RCC 7860 (cell line): ENCODE measurements at regions not wholly inside any gene's neighbourhood (a gene's known extent, or its start where the extent isn't known, plus 50 kb on each side); places are given as distances from the start of the nearest gene placed in this dataset.
"Not testable (repeated sequence)": the region's sequence is repeated elsewhere in the genome, so short reads cannot be mapped to it uniquely, and the experiment has no call there.

Experiments used
- DNase-seq: peaks from one replicate; pipeline ENCODE4 v3.0.0-alpha.2; 2015; ENCODE audit warnings: low spot score
- FAIRE-seq: peaks from 2 replicates; lab custom pipeline; 2012; peaks lifted over from hg19 to GRCh38; lab: Jason Lieb, UNC

DNA sequence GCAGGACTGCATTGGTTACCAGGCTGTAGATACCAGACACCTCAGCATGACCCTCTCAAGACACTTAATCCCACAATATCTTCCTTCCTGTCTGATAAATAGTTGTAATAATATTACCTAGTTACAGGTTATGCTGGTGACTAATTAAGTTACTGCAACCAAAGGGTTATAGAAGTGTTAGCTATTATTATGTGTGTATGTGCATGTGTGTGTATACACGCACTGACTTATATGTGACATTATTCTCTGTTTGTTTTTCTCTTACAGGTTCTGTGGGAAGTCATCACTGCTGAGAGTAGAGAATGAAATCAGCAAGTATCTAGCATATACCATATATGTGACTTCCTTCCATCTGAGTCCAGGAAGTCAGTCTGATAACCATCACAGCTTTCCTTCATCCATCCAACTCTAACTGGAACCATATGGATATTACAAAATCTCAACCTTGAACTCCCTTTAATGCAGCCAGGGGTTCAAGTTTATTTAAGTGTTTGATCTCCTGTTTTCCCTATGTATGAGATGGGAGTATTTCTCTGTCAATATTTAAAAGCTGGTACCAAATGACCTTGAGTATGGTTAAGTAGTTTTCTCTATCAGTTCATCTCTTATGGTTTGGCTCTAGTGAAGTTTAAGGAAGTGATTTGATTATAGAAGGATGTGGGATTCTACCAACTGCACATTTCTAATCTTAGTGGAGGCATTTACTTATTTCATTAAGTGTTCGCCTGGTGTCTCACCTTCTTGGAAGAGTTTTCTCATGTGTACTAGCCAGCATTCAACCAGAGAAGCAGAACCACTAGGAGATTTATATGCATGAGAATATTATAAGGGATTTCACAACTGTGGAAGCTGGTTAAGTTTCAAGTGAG, 313.2 kb downstream of the HIVEP2 start:
- no peak for DNase-seq
- FAIRE-seq = no peak

DNA sequence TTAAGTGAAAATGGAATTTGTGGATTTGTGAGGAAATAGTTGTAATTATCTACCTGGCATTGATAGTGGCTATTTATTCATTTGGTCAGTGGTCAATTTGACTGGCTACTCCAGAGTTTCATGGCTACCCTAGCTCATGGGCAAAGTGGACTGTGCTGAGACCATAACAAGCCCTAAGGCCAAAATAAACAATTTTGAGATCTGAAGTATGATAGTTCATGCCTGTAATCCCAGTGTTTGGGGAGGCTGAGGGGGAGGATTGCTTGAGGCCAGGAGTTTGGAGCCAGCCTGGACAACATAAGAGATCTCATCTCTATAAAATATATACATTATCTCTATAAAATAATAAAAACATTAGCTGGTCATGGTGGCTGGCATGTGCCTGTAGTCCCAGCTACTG, 311.7 kb downstream of the HIVEP2 start:
- no peak for FAIRE-seq

DNA sequence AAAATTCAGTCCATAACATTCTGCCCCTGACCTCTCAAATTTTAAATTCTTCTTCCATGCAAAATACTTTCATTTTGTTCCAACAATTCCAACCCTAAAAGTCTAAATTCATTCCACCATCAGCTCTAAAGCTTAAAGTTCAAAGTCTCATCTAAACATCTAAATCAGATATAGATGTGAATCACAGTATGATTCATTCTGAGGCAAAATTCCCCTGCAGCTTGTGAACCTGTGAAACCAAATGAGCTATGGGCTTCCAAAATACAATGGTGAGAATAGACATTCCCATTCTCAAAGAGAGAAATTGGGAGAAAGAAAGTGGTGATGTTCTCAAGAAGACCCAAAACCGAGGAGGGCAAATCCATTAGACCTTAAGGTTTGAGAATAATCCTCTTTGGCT, 309.8 kb downstream of the HIVEP2 start:
- no peak for FAIRE-seq
- no peak for DNase-seq

More for the DNA sequence above, 311.7 kb downstream of the HIVEP2 start:
- no peak for DNase-seq

DNA sequence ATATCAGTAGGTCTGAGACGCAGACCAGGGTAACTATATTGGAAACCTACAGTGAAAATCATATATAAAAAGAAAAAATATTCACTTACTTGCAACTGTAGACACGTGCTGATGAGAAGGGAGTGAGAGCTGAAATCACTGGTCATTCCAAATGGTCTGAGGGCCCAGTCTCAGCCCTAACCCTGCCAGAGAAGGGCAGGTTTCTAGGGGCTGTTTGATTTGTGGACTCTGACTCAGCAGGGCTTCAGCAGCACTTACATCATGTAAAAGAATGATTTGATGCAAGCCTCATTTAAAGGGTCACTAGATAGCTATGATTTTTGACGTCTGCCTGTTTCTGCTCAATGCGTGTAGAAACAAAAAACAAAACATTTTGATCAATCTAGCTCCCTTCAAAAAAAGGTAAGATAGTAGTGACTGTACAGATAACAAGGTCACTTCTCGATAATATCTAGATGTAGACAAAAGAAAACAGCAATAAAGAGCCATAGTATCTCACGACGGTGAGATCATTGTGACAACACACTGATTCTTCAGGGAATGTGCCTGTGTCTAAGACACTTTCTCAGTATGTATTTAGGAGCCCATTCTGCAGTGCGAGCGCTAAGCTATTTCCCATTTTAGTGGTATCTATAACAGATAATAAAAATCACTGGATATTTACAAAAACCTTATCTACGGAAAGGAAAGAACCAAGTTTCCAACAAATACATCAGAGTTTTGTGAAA, 307.2 kb downstream of the HIVEP2 start:
- no peak for DNase-seq
- FAIRE-seq = no peak

DNA sequence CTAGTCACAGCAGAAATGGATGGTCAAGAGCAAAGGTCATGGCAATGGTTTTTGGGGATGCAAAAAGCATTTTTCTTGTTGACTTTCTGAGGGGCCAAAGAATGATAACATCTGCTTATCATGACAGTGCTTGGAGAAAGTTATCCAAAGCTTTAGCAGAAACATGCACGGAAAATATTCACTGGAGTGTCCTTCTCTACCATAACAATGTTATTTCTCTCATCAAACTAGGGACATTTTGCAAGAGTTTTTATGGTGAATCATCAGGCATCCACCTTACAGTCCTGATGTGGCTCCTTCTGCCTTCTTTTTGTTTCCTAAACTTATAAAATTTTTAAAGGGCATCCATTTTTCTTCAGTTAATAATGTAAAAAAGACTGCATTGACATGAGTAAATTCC, 302.3 kb downstream of the HIVEP2 start:
- DNase-seq (no peak), FAIRE-seq (no peak)

DNA sequence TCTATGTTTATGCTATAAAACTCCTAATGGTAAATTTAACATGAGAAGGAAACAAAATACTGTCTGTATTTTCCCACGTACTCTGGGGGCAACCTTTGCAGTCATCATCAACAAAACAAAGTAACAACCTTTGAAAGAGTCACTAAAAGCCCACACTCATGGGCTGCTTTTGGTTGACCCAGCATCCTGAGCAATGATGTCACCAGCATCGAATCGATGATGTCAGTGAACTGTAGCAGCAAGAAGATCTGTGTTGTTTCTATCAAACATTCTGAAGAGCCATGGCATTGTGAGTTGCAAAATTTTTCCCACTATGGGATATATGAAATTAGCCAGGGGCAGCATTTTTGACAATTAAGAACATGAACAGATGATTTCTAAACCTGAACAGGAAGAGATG, 300.1 kb downstream of the HIVEP2 start:
- FAIRE-seq (no peak), DNase-seq (no peak)

DNA sequence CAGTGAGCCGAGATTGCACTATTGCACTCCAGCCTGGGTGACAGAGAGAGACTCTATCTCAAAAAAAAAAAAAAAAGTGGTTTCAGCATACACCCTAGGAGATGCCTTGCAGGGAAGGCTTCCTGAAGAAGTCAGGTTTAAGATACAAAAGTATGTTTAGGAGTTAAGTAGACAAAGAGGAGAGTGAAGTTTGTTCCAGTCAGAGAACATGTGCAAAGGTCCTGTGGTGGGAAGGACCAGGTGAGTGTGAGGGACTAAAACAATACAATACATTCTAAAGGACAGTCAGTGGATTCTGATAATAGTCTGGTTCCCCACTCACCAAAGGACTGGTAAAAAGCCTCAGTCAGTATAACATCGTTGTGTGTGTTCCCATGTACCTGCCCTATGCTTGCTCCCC, 299.3 kb downstream of the HIVEP2 start:
- FAIRE-seq = no peak
- DNase-seq = no peak

DNA sequence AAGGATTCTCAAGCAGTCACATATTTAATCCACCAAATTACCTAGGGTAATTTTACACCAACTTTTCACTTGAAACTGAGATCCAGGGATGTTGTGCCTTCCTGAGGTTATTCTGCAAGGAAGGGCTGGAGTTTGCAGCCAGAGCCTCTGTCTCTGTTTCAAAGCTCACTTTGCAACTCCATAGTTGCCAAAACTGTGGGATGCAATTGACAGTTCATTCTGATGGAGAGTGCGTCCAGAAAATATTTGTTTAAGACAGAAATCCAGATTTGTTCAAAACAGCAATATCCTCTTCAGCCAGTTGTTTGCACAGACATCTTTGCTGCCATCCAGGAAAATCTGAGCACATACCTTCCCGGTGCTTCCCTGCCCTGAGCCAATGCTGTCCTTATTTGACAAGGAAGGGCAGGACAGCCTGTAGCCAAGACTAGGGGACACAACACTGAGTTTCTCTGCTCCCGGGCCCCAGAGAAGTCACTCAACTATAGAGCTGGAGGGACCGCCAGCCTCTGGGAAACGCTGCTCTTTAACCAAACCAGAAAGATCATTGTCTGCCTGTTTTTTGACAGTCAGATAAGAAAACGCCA, 297.4 kb downstream of the HIVEP2 start:
- FAIRE-seq (no peak), DNase-seq (no peak)

DNA sequence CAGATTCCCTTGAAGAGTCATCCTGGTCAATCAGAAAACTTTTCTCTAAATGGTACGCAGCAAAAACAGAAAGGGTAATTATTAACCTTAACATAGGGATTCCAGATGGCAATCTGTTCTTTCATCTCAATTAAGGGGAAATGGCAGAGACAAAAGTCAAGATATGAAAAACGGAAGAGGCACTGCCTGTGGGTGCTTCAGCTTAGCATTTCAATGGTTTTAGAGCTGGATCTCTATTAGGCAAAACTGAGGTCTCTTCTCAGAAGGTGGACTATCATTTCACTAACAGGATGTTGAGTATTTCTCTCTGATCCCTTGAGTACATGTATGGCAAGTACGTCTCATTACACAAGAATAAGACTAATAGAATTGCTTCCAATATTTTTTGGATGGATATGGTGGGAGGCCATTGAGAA, 296.9 kb downstream of the HIVEP2 start:
- FAIRE-seq (no peak), DNase-seq (no peak)

DNA sequence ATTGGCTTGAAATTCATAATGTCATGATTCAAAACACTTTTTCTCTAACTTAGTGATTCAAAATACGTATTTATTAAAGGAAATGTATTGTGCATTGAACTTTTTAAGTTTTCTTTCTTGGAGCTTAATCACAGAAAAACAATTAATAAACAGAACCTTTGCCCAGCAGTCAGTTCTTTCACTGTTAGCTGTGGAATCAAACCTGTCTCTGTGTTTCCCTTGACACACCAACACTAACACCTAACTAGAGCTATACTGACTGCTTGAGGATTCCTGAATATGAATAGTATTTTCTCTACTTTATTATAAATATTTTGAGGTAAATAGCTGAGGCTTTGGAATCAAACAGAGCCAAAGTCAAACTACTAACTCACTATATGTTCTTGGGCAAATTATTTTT, 296.4 kb downstream of the HIVEP2 start:
- no peak for DNase-seq
- FAIRE-seq = no peak

DNA sequence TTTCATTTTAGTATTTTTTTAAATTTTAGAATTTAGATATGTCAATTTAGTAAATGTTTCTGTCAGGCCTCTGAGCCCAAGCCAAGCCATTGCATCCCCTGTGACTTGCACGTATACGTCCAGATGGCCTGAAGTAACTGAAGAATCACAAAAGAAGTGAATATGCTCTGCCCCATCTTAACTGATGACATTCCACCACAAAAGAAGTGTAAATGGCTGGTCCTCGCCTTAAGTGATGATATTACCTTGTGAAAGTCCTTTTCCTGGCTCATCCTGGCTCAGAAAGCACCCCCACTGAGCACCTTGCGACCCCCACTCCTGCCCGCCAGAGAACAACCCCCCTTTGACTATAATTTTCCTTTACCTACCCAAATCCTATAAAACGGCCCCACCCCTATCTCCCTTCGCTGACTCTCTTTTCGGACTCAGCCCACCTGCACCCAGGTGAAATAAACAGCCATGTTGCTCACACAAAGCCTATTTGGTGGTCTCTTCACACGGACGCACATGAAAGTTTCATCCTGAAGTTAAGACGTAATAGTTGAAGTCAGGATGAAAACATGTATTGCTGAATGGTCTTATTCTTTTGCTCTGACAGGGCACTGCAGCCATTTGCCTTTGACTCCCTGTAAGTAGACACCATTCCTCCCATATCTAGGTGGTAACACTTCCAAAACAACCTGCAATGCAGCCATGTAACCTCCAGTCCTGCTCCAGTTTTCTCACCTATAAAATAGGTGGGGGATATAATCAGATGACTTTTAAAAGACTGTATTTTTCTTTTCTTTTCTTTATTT, 295.3 kb downstream of the HIVEP2 start:
- FAIRE-seq, DNase-seq: not testable (repeated sequence)

DNA sequence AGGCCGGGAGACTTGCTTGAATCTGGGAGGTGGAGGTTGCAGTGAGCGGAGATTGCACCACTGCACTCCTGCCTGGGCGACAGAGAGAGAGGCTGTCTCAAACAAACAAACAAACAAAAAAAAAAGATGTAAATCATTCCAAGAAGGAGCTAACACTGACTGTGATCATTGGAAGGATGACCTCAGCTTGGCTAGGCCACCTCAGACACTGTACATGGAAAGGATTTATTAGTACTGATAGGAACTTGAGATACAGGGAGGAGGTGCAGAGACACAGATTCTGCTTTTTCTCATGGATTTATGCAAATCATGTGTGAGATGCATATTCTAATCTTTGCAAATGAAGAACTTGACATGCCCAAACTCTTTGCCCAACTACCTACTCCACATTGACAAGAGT, 293.6 kb downstream of the HIVEP2 start:
- FAIRE-seq = no peak
- DNase-seq = no peak

DNA sequence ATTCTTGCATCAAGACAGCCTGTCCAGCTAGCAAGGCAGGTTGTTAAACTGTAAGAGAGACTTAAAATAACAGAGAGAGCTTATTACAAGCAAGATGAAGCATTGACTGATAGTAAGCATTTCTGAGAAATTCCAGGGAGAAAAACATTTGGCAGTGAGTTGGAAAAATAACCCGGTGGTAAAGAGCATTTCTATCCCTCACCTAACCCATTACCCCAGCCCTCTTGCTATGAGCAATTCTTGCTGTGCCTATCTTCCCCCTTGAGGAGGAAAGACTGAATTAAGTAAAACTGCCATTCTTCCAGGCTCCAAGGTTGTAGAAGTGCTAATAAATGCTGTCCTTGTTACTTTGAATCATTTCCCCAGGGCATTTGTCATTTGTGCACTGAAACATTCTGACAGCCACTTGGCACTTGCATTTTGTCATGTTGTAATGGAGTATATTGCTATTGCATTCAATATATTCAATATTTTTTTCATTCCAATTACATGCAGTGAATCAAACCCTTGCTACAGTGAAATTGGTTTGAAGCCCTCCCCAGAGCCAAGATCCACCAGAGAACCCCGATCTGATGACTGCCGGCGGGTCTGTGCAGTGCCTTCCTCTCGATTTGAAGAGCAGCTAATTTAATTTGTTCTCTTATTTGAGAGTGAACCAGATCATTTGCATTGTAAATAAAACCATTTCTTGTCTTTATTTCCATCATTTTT, 291.1 kb downstream of the HIVEP2 start:
- FAIRE-seq (no peak), DNase-seq (no peak)

DNA sequence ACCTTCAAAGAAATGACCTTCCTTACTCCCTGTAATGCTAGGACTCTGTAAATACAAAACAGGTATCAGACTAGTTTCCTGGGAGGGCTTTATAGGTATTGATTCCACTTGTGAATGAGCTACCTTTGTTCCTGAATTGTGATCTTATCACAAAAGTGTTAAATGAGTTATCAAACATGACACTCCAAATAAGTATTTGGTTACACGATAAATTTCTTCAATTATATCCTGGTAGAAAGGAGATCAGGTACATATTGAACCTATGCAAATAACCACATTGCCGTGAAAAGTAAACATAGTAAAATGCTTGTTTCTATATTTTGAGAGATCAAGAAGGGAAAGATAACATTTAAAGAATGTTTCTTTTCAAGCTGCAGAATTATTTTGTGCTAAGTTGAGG, 285.3 kb downstream of the HIVEP2 start:
- DNase-seq (no peak), FAIRE-seq (no peak)

DNA sequence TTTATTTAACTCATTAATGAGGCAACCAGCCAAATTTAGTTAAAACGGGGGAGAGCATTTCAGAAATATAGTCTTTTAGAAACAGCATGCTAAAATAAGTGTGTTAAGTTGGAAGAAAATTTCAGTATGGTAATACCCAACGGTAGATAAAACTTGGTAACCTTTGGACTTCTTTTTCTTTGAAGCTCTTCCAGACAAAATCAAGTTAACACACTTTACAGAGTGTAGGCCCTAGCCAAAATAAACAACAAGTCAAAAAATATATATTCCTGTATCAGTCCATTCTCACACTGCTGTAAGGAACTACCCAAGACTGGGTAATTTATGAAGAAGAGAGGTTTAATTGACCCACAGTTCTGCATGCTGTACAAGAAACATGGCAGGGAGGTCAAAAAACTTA, 279.6 kb downstream of the HIVEP2 start:
- DNase-seq (no peak), FAIRE-seq (no peak)

DNA sequence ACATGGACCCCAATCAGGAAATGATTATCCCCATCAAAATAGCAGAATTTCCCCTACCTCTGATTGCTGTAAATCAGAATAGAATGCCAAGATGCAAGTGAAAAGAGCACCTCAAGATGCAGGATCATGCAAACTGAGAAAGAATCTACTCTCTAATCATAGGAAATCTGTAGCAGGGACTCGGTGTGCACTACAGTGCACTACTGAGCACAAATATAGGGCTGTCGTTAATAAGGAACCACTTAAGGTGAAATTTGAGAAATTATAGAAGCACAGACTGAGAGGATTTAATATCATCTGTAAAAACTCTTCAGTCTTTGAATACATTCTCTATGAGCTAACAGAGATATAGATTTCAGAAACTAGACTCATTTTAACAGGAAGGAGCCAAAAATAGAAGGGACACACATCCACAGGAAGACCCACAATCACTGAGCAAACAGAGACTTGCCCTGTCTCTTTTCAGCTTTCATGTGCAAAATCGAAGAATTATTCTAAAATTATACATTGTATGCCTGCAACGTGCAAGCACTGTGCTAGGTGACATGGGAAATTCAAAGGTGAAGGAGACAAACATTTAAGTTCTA, 278.3 kb downstream of the HIVEP2 start:
- FAIRE-seq (no peak), DNase-seq (no peak)

DNA sequence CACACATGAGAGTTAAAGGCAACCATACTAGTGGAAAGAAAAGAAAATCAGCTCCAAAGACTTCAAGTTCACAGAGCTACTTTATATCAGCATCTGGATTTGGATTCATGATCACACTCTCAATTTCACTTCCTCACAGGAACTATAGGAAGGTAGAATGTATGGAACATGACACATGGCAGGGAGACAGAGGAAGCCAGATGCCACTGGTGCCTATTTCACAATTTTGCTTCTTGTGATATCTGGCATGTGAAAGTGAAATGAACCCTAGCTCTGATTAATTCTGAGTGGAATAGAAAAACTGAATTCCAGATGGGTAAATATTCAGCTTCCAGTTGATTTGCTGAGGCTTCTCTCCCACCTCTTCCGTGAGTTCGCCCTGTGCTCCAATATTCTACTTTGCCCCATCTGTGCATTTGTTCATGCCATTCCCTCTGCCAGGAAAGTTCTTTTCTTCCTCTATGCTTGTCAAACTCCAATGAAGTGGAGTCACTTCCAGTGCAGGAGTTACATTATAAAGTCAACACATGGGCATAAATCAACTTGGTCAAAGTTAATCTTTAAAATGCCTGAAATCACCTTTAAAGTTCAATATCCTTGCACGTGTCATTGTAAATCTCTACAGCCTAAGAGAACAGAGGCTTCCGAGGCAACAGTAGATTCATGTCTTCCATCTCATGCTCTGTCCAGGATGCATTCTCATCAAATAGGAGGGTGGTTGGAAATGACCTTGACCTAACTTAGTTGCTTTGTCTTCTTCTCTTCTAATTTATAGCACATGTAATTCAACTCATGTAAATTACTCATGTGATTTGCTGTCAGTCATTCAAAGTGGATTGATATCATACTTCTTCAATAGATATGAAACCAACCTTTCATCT, 275.3 kb downstream of the HIVEP2 start:
- FAIRE-seq (no peak), DNase-seq (no peak)

DNA sequence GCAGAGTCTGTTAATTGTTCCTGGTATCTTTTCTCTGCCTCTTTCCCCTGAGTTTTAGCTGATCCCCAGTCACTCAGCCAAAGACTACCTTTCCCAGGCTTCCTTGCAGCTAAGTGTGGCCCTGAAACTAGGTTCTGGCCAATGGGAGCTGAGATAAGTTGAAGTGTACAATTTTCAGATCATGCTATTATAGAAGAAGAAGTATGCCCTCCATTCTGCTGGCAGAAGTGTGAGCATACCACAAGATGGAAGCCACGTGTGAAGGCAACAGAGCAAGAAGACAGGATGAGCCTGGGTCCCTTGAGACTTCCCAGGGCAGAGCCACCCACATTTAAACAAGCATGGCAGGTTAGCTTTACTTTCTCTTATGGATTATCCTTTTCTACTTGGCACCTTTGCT, 273.2 kb downstream of the HIVEP2 start:
- no peak for DNase-seq
- no peak for FAIRE-seq

DNA sequence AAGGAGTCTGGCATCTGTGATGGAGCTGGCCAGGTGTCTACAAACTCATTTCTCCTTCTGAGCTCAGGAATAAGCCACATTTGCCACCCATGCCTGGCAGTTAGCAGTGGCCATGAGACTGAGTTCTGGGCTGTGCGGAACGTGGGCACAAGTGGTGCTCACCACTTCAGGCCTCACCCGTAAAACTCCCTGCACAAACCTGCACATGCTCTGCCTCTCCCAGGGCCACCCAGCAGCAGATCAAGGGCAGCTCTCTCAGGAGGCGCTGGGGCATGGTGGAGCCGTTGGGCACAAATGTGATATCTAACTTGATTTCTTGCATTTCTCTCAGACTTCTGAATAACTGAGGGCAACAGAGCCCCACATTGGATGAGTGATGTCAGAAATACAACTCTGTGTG, 269.5 kb downstream of the HIVEP2 start:
- DNase-seq (no peak), FAIRE-seq (no peak)
